HCT116 (cell line): ENCODE measurements at regions not wholly inside any gene's neighbourhood (a gene's known extent, or its start where the extent isn't known, plus 50 kb on each side); places are given as distances from the start of the nearest gene placed in this dataset.

Source experiments
- ATAC-seq: fragments of 200-7000 bp; cut with Tn5 transposase; 2 replicates; pipeline ENCODE4 v1.9.1; 2020; ENCODE audit warnings: mild to moderate bottlenecking, moderate library complexity
- BruUV-seq: library from RNA; stranded (reverse); fragments of 400-500 nt; replicated peaks from 2 replicates; lab custom pipeline; 2021; lab: Mats Ljungman, UMichigan
- CTCF ChIA-PET: fragments of 300-600 bp; sonication (Branson Sonifier 250); formaldehyde crosslinking; loops from one replicate; lab custom pipeline; 2021; ENCODE audit warnings: antibody characterized with exemption; lab: Charles Lee
- POLR2A ChIA-PET: fragments of 300-600, 350-600 bp; sonication (Branson Sonifier 250); formaldehyde crosslinking; loops from one replicate; lab custom pipeline; 2021; ENCODE audit warnings: antibody characterized with exemption; lab: Charles Lee
- RAD21 ChIA-PET, 2 experiments: fragments of 300-600 bp; sonication (Branson Sonifier 250); formaldehyde crosslinking; loops; one replicate each; lab custom pipeline; 2023; ENCODE audit warnings: low total read pairs in 2 of 2; ENCODE audit not compliant: uncharacterized antibody in 2 of 2, unreplicated experiment in 2 of 2, low non-redundant PET in 1 of 2; lab: Charles Lee
- DNase-seq: peaks from one replicate; pipeline ENCODE4 v3.0.0-alpha.2; 2010; ENCODE audit warnings: low read depth, low spot score
- H2AFZ ChIP-seq: fragments of 200-600 bp; shearing (Covaris generic), sonication (generic); 2 replicates; pipeline ENCODE4 v1.6.1; 2017; ENCODE audit warnings: low read depth, mixed run types, mixed read lengths, antibody characterized with exemption, low read length; ENCODE audit not compliant: poor library complexity, severe bottlenecking
- H3K27ac ChIP-seq: 2 replicates; pipeline ENCODE4 v1.5.1; 2012; ENCODE audit warnings: low read depth, low read length
- H3K27me3 ChIP-seq: fragments of 200-600 bp; sonication (generic); 2 replicates; pipeline ENCODE4 v1.6.1; 2016; ENCODE audit warnings: mixed run types, low read length, mixed read lengths; ENCODE audit not compliant: insufficient read depth
- H3K36me3 ChIP-seq, 2 experiments: fragments of 200-500 bp in 1 of 2; fragments of 200-600 bp in 1 of 2; sonication (Bioruptor generic) in 1 of 2; sonication (generic) in 1 of 2; 2 replicates each; pipeline versions ENCODE4 v1.5.1 to v1.6.1; 2014 to 2016; ENCODE audit warnings: low read length in 2 of 2, inconsistent platforms in 1 of 2, mixed read lengths in 1 of 2, mixed run types in 1 of 2; ENCODE audit not compliant: insufficient read depth in 2 of 2, control insufficient read depth in 1 of 2
- H3K4me1 ChIP-seq, 2 experiments: fragments of 200-600 bp in 1 of 2; sonication (generic) in 1 of 2; 2 replicates each; pipeline versions ENCODE4 v1.5.1 to v1.6.1; 2012 to 2017; ENCODE audit warnings: low read length in 2 of 2, inconsistent platforms in 1 of 2, mild to moderate bottlenecking in 1 of 2, mixed read lengths in 1 of 2, mixed run types in 1 of 2, moderate library complexity in 1 of 2; ENCODE audit not compliant: insufficient read depth in 2 of 2, control insufficient read depth in 1 of 2
- H3K4me2 ChIP-seq: fragments of 200-600 bp; sonication (generic); 2 replicates; pipeline ENCODE4 v1.6.1; 2017; ENCODE audit warnings: mixed run types, low read length, mixed read lengths
- H3K4me3 ChIP-seq, 2 experiments: fragments of 200-600 bp in 1 of 2; sonication (generic) in 1 of 2; replicated peaks in 1 of 2; 2 replicates each; pipeline ENCODE4 v1.5.1; 2011 to 2016; ENCODE audit warnings: low read length in 2 of 2, control low read depth in 1 of 2, low read depth in 1 of 2, mild to moderate bottlenecking in 1 of 2, mixed read lengths in 1 of 2, mixed run types in 1 of 2
- H3K79me2 ChIP-seq: fragments of 200-600 bp; sonication (generic); 2 replicates; pipeline ENCODE4 v1.6.1; 2017; ENCODE audit warnings: mild to moderate bottlenecking, mixed run types, low read length, moderate library complexity, mixed read lengths; ENCODE audit not compliant: insufficient read depth
- H3K9ac ChIP-seq: fragments of 200-600 bp; sonication (generic); 2 replicates; pipeline ENCODE4 v1.6.1; 2016; ENCODE audit warnings: low read length, mixed read lengths
- H3K9me2 ChIP-seq: fragments of 200-600 bp; sonication (generic), shearing (Covaris generic); 2 replicates; pipeline ENCODE4 v1.6.1; 2017; ENCODE audit warnings: mixed run types, mild to moderate bottlenecking, moderate library complexity; ENCODE audit not compliant: insufficient read depth
- H3K9me3 ChIP-seq, 2 experiments: fragments of 200-500 bp in 1 of 2; fragments of 200-600 bp in 1 of 2; sonication (Bioruptor generic) in 1 of 2; sonication (generic) in 1 of 2; 2 replicates each; pipeline ENCODE4 v1.6.1; 2014 to 2017; ENCODE audit warnings: low read length in 2 of 2, mixed read lengths in 2 of 2, inconsistent platforms in 1 of 2, low read depth in 1 of 2, mild to moderate bottlenecking in 1 of 2, mixed run types in 1 of 2, moderate library complexity in 1 of 2; ENCODE audit not compliant: control insufficient read depth in 1 of 2, insufficient read depth in 1 of 2
- H4K20me1 ChIP-seq: fragments of 200-600 bp; sonication (generic), shearing (Covaris generic); 2 replicates; pipeline ENCODE4 v1.6.1; 2017; ENCODE audit warnings: mixed run types, mild to moderate bottlenecking, moderate library complexity; ENCODE audit not compliant: insufficient read depth
- CBX3 ChIP-seq: IDR thresholded peaks from 2 replicates; pipeline ENCODE4 v1.6.1; 2012; ENCODE audit warnings: low read depth
- CEBPB ChIP-seq: IDR thresholded peaks from 2 replicates; pipeline ENCODE4 v1.6.1; 2012; ENCODE audit warnings: low read depth
- EGR1 ChIP-seq: IDR thresholded peaks from 2 replicates; pipeline ENCODE4 v1.6.1; 2012; ENCODE audit warnings: low read depth
- ELF1 ChIP-seq: IDR thresholded peaks from 2 replicates; pipeline ENCODE4 v1.6.1; 2012; ENCODE audit warnings: low read depth, borderline replicate concordance
- EZH2 ChIP-seq: fragments of 200-600 bp; sonication (generic); IDR thresholded peaks from 2 replicates; pipeline ENCODE4 v1.6.1; 2017; ENCODE audit warnings: antibody characterized with exemption, mixed run types
- FOSL1 ChIP-seq: IDR thresholded peaks from 2 replicates; pipeline ENCODE4 v1.6.1; 2012; ENCODE audit warnings: low read depth
- POLR2A ChIP-seq: IDR thresholded peaks from 2 replicates; pipeline ENCODE4 v1.7.0; 2011; ENCODE audit warnings: borderline replicate concordance; ENCODE audit not compliant: insufficient read depth, insufficient read length; ENCODE audit errors: extremely low read depth
- POLR2AphosphoS5 ChIP-seq: IDR thresholded peaks from 2 replicates; pipeline ENCODE4 v1.6.1; 2011; ENCODE audit warnings: mild to moderate bottlenecking, low read depth, low read length, moderate library complexity
- RAD21 ChIP-seq: IDR thresholded peaks from 2 replicates; pipeline ENCODE4 v1.6.1; 2012; ENCODE audit warnings: low read depth, mild to moderate bottlenecking
- SIN3A ChIP-seq: IDR thresholded peaks from 2 replicates; pipeline ENCODE4 v1.6.1; 2012; ENCODE audit warnings: low read depth
- SP1 ChIP-seq: IDR thresholded peaks from 2 replicates; pipeline ENCODE4 v1.6.1; 2012; ENCODE audit warnings: low read depth
- SRF ChIP-seq: IDR thresholded peaks from 2 replicates; pipeline ENCODE4 v1.6.1; 2012; ENCODE audit warnings: low read depth
- ZNF274 ChIP-seq: fragments of 200-500 bp; sonication (Bioruptor generic); IDR thresholded peaks from 2 replicates; pipeline ENCODE4 v1.6.1; 2014; ENCODE audit warnings: mild to moderate bottlenecking, low read depth, low read length, inconsistent platforms
- intact Hi-C: fragments of 100-400 bp; cut with micrococcal nuclease; formaldehyde crosslinking; loops from 2 replicates; pipeline ENCODE4 v1.10.0; 2022
- TF ChIP-seq, protein P1 (sequence below): IDR thresholded peaks from 2 replicates; pipeline ENCODE4 v1.6.1; 2012
- TF ChIP-seq, protein P2 (sequence below): IDR thresholded peaks from 2 replicates; pipeline ENCODE4 v1.6.1; 2012; ENCODE audit warnings: low read depth
- TF ChIP-seq, protein P3 (sequence below): IDR thresholded peaks from 2 replicates; pipeline ENCODE4 v1.6.1; 2011; ENCODE audit warnings: mild to moderate bottlenecking, low read length, moderate library complexity; ENCODE audit not compliant: insufficient replicate concordance; ENCODE audit errors: extremely low read depth
- TF ChIP-seq, protein P4 (sequence below), 3 experiments: fragments of 200-600 bp in 1 of 3; sonication (generic) in 1 of 3; IDR thresholded peaks in 2 of 3; conservative IDR thresholded peaks in 1 of 3; 2 replicates each; pipeline ENCODE4 v1.5.1; 2012 to 2017; ENCODE audit warnings: low read depth in 2 of 3, low read length in 2 of 3, antibody characterized with exemption in 1 of 3, borderline replicate concordance in 1 of 3, control low read depth in 1 of 3, mild to moderate bottlenecking in 1 of 3, mixed read lengths in 1 of 3, mixed run types in 1 of 3, moderate library complexity in 1 of 3; ENCODE audit not compliant: insufficient read depth in 1 of 3

DNA sequence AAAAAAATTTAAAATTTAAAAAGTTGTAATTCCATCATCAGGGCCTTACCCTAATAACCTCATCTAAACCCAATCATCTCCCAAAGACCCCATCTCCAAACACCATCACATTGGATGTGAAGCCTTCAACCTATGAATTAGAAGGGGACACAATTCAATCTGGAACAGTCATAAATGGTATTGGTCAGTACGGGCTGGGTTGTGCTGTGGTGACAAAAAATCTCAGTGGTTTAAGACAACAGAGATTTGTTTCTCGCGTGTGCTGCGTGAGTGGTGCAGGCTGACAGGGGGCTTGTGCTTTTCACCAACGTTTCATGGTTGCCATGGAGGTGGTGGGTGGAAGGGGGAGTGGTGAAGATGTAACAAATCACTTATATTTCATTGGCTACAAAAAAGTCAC lies 174.5 kb downstream of the INHBB start:
- intact Hi-C loops, result loop anchor here (10.0 kb wide), 1 partner anchor 176 kb away; the partner anchor contains the start of gene INHBB
- RAD21 ChIA-PET, result interaction anchor here in 1 of 2 experiments (1.1 kb wide), 1 partner anchor 177 kb away, joined by 3 read pairs; no protein-coding TSS in a partner anchor
- Histone ChIP-seq H3K9me2 (no peaks in the 10 kb centered on the region), H3K79me2 (no peaks in the 10 kb centered on the region), H2AFZ (no peak overlapping the region), H3K4me3 (no peak overlapping the region), H3K4me2 (no peak overlapping the region), H3K27ac (no peak overlapping the region), H3K4me1 (peaks cover 4 to 7% of the 10 kb centered on the region in 2 experiments; a peak in 3 of 4 replicates), H3K27me3 (no peaks in the 10 kb centered on the region), H4K20me1 (no peaks in the 10 kb centered on the region), H3K36me3 (no peaks in the 10 kb centered on the region), H3K9me3 (no peaks in the 10 kb centered on the region), H3K9ac (no peak overlapping the region)
- DNase-seq (no peak), ATAC-seq (no peak)
- TF ChIP-seq, protein P1, sequence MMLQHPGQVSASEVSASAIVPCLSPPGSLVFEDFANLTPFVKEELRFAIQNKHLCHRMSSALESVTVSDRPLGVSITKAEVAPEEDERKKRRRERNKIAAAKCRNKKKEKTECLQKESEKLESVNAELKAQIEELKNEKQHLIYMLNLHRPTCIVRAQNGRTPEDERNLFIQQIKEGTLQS, result no peak
- TF ChIP-seq ZNF274 (no peak), CBX3 (no peak), FOSL1 (no peak), SRF (no peak), CEBPB (no peak), POLR2A (no peak), POLR2AphosphoS5 (no peak), ELF1 (no peak), EGR1 (no peak), SP1 (no peak), SIN3A (no peak), RAD21 (no peak), EZH2 (no peak)
- TF ChIP-seq, protein P2, sequence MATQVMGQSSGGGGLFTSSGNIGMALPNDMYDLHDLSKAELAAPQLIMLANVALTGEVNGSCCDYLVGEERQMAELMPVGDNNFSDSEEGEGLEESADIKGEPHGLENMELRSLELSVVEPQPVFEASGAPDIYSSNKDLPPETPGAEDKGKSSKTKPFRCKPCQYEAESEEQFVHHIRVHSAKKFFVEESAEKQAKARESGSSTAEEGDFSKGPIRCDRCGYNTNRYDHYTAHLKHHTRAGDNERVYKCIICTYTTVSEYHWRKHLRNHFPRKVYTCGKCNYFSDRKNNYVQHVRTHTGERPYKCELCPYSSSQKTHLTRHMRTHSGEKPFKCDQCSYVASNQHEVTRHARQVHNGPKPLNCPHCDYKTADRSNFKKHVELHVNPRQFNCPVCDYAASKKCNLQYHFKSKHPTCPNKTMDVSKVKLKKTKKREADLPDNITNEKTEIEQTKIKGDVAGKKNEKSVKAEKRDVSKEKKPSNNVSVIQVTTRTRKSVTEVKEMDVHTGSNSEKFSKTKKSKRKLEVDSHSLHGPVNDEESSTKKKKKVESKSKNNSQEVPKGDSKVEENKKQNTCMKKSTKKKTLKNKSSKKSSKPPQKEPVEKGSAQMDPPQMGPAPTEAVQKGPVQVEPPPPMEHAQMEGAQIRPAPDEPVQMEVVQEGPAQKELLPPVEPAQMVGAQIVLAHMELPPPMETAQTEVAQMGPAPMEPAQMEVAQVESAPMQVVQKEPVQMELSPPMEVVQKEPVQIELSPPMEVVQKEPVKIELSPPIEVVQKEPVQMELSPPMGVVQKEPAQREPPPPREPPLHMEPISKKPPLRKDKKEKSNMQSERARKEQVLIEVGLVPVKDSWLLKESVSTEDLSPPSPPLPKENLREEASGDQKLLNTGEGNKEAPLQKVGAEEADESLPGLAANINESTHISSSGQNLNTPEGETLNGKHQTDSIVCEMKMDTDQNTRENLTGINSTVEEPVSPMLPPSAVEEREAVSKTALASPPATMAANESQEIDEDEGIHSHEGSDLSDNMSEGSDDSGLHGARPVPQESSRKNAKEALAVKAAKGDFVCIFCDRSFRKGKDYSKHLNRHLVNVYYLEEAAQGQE, result no peak
- TF ChIP-seq, protein P3, sequence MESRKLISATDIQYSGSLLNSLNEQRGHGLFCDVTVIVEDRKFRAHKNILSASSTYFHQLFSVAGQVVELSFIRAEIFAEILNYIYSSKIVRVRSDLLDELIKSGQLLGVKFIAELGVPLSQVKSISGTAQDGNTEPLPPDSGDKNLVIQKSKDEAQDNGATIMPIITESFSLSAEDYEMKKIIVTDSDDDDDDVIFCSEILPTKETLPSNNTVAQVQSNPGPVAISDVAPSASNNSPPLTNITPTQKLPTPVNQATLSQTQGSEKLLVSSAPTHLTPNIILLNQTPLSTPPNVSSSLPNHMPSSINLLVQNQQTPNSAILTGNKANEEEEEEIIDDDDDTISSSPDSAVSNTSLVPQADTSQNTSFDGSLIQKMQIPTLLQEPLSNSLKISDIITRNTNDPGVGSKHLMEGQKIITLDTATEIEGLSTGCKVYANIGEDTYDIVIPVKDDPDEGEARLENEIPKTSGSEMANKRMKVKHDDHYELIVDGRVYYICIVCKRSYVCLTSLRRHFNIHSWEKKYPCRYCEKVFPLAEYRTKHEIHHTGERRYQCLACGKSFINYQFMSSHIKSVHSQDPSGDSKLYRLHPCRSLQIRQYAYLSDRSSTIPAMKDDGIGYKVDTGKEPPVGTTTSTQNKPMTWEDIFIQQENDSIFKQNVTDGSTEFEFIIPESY, result no peak
- TF ChIP-seq, protein P4, sequence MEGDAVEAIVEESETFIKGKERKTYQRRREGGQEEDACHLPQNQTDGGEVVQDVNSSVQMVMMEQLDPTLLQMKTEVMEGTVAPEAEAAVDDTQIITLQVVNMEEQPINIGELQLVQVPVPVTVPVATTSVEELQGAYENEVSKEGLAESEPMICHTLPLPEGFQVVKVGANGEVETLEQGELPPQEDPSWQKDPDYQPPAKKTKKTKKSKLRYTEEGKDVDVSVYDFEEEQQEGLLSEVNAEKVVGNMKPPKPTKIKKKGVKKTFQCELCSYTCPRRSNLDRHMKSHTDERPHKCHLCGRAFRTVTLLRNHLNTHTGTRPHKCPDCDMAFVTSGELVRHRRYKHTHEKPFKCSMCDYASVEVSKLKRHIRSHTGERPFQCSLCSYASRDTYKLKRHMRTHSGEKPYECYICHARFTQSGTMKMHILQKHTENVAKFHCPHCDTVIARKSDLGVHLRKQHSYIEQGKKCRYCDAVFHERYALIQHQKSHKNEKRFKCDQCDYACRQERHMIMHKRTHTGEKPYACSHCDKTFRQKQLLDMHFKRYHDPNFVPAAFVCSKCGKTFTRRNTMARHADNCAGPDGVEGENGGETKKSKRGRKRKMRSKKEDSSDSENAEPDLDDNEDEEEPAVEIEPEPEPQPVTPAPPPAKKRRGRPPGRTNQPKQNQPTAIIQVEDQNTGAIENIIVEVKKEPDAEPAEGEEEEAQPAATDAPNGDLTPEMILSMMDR (IDR thresholded peaks at IDR 0.05 in 2 of 3, conservative IDR thresholded peaks at IDR 0.05 in 1 of 3; ENCODE audit: borderline replicate concordance in 1 of 3, insufficient read depth in 1 of 3, low read depth in 2 of 3, low read length in 2 of 3), result no peak
- CTCF ChIA-PET, result interaction anchor here (0.5 to 1.6 kb wide), 10 partner anchors 10 to 361 kb away, joined by 3 to 10 read pairs (median 3); no protein-coding TSS in a partner anchor
- no TSS peak for BruUV-seq
- POLR2A ChIA-PET, result no interaction called here
